Cardiac fibroblast (primary cell): ENCODE measurements at regions not wholly inside any gene's neighbourhood (a gene's known extent, or its start where the extent isn't known, plus 50 kb on each side); places are given as distances from the start of the nearest gene placed in this dataset.
"Not testable (repeated sequence)": the region's sequence is repeated elsewhere in the genome, so short reads cannot be mapped to it uniquely, and the experiment has no call there.

ENCODE experiments used
- DNase-seq, 2 donors: peaks; one replicate each; pipeline versions ENCODE4 v3.0.0 to v3.0.0-alpha.2; 2010; ENCODE audit warnings: low read depth in 2 of 2
- H3K4me3 ChIP-seq, 2 donors: replicated peaks in 1 of 2; 1 replicate in 1 of 2; 2 replicates in 1 of 2; pipeline ENCODE4 v1.5.1; 2011; ENCODE audit warnings: low read depth in 2 of 2, low read length in 2 of 2, mild to moderate bottlenecking in 2 of 2, moderate library complexity in 1 of 2

DNA sequence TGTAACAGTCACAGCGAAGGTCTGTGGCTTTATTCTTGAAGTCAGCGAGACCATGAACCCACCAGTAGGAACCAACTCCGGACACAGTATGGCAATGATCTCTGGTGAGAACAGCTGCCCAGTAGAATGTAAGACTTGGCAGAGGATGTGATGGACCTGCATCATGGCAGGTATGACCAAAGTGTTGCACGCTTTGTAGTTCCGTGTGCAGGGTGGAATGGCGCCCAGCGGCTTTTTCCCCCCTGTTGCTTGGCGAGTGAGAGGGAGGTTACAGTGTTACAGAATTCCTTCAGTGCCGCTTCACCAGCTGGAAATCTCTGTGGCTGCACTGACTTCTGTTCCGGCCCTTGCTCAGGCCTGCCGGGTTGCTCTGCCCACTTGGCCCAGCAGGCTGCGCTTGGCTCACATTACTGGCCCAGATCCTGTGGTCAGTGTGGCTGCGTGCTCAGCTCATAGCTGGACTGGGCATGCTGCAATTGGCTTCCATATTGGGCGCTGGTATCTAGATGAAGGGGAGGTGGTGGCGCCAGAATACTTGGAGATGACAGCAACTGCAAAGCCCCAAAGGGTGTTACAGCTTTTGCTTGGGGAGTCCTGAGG is 148.1 kb upstream of the ZNF658 start:
- not testable (repeated sequence) for H3K4me3 ChIP-seq, DNase-seq

DNA sequence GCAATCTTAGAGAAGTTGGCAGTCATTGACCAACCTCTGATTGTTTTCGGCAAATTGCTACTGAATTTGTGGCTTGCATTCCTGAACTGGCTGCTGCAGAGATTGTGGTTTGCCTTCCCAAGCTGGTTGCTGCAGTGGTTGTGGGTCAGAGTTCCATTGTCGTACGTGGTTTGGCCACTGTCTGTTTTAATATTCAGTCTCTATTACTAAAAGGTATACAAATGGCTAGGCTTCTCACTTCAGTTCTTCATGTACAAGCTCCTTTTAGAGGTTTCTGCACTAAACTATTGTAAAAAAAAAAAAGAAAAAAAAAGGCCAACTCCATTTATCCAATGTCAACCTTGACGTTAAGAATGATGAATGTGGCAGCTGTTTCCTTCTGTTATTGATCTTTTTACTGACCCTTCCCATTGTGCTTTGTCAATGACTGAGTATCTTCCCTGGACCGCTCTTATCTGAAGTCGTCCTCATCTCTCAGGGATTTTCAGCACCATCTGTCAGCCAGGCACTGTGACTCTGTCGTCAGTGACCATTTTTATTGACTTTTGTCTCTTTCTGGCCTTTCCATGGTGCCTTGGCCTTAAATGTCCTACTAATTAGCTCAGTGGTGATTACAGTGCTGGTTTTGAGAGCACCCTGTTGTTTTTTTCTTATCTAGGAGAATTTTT is 140.6 kb upstream of the ZNF658 start:
- H3K4me3 ChIP-seq, DNase-seq: not testable (repeated sequence)

DNA sequence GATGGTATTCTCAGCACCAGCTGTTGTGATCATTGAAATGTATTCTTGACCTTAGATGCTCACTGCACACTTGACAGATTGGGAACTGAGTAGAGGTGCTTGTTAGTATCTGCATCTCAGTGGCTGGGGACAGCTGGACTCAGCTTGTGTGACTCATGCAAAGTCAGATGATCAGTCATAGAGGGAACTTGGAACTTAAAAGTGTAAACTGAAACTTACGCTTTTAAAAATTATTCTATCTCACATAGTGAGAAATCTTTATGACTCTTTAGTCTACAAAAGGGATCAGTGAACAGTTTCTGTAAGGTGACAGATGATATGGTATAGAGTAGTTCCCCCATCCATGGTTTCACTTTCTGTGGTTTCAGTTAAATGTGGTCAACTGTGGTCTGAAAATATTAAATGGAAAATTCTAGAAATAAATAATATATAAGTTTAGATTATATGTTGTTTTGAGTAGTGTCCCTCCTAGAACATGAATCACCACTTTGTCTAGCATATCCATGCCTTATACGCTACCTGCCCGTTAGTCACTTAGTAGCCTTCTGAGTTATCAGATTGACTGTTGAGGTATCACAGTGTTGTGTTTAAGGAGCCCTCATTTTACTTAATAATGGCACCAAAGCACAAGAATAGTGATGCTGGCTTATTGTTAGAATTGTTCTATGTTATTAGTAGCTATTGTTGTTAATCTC is 135.6 kb upstream of the ZNF658 start:
- not testable (repeated sequence) for H3K4me3 ChIP-seq, DNase-seq

DNA sequence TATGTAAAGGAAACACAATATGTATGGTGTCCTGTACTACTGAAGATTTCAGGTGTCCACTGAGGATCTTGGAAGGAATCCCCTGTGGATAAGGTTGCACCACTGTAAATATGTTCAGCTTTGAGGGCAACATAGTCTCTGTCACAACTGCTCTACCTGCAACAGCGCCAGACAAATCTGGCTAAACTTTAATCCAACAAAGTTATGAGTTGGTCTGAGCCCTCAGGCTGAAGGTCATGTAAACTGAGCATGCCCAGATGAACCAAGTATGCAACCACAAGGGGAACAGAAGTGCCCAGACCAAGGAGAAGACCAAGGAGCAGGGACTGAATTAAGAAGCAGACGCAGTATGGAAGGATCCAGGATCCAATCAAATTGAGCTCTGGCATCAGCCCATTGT is 135.0 kb upstream of the ZNF658 start:
- not testable (repeated sequence) for DNase-seq, H3K4me3 ChIP-seq

DNA sequence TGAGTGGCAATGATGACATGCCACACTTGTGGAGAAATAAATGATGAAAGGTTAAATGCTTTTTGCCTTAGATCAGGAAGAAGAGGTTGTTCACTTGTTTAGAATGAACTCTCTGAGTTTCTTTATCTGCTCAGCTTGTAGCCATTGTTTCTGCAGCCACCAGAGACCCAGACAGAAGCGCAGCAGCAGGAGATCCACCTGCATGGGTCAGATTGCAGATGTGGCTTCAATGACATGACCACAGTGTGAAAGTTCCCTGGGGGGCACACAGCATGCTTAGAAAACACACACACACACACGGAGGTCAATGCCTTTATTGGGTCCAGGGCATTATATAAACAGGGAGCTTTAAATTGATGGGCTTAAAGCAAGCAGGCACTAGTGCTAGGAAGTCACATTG is 129.0 kb upstream of the ZNF658 start:
- not testable (repeated sequence) for H3K4me3 ChIP-seq, DNase-seq

DNA sequence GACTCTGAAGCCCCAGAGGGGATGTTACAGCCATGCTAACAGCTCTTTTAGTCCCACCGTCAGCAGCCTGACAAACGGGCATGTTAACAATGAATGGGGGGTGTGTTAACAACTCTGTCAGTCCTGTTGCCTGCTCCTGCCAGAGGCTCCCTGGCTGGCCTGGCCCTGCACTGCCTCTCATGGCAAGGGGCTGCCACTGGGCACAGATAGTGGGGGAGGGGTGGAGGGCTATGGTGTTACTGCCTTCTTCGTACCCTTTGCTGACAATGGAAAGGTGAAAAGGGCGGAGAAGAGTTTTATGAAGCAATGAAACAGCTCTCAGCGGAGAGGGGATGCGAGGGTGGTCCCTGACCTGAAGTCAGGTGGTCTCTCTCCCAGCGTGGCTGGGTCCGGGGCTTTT is 125.9 kb upstream of the ZNF658 start:
- not testable (repeated sequence) for DNase-seq, H3K4me3 ChIP-seq

DNA sequence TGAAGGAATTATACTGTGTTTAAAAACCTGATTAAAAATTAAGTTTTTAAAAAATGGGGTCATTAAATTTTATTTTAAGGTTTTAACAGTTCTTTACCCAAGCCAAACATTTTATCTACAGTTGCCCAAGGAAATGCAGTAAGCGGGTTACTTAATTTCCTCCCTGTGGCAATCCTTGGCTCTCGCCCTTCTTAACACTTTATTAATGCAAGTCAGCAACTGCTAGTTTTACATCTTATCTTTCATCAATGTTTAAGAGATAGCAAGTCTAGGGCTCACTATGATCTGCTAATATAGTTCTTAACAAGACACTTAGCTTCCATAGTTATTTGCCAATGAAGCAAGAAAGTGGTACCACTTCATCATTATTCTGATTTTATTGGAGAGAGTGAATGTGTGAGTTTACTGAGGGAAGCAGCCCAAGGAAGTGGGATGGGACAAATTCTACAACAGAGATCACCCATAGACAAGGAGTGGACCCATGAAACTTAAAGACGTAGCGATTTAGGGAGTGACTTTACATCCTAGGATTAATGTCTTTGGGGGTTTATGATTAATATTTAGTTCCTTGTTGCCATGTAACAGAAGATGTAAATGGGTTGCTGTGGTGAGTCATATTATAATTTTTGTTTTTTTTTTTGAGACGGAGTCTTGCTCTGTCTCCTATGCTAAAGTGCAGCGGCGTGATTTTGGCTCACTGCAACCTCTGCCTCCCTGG is 120.4 kb upstream of the ZNF658 start:
- not testable (repeated sequence) for DNase-seq, H3K4me3 ChIP-seq

DNA sequence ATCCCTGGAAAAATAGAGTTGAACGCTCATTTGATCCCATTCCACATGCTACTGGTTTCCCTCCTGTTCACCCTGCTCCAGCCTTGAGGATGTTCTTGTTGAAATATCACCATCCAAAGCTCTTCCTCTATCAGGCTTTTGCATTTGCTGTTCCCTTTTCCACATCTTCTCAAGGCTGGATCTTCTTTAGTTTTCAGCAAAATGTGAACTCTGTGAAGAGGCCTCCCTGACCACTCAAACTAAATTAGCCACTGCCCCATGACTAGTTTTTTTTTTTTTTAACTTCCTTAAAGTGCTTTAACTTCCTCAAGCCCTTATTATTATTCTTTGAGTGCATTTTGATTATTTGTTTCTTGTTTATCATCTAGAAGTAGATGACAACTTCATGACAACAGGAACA is 119.3 kb upstream of the ZNF658 start:
- not testable (repeated sequence) for DNase-seq

DNA sequence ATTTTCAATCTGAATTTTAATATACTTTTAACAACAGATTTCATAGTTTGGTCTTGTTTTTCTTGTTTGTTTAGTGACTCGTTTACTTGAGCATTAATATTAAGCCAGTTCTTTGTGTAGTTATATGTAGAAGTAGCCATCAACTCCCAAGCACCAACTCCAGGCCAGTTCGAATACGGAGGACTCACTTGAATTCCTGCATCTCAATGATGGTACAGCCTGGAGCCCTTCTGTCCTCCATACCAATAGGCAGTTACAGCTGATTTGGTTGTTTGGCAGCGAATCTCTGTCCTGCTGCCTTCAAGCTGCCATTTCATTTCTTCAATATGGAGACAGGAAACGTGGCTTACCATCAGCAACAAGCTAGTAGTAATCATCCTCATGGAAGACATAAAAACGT is 118.5 kb upstream of the ZNF658 start:
- DNase-seq, H3K4me3 ChIP-seq: not testable (repeated sequence)

More for the DNA sequence above, 119.3 kb upstream of the ZNF658 start:
- not testable (repeated sequence) for H3K4me3 ChIP-seq

DNA sequence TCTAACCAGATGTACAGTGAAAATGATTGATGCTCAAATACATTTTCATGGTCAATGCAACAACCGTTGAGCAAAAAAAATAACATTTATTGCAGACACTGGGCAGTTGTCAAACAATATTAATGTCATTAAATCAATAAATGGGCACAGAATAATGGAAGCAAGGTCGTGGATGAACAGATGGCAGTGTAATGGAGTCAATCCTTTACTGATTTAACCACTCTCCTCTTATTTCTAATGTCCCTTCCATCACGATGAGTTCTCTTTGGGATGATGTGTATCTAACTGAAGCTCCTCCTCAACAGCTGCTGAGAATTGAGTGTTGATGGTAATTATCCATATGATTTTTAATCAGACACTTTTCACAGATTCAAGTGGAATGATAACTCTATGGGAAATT is 114.9 kb upstream of the ZNF658 start:
- not testable (repeated sequence) for H3K4me3 ChIP-seq, DNase-seq

DNA sequence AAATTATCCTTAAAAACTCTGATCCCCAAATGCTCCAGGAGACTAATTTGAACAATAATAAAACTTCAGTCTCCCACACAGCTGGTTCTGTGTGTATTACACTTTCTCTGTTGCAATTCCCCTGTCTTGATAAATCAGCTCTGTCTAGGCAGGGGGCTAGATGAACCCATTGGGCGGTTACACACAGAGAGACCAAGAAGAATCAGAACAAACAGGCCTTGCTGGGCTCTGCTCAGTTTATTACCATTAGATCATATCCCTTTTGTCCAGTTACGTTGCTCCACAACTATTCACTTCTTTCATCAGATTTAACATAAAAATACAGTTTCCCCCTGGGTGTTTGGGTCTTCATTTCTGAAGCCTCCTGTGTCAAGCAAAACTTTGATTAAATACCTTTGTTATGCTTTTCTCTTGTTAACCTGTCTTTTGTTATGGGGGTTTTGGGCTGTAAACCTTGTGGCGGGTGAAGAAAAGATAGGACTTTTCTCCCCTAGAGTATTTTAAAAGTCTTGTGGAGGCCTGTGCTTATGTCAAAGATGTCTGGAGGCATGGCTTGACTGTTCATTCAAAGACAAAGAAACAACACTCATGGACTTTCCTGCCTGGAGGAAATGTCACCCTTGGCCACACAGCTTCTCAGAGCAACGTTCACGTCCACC is 109.3 kb upstream of the ZNF658 start:
- H3K4me3 ChIP-seq, DNase-seq: not testable (repeated sequence)

DNA sequence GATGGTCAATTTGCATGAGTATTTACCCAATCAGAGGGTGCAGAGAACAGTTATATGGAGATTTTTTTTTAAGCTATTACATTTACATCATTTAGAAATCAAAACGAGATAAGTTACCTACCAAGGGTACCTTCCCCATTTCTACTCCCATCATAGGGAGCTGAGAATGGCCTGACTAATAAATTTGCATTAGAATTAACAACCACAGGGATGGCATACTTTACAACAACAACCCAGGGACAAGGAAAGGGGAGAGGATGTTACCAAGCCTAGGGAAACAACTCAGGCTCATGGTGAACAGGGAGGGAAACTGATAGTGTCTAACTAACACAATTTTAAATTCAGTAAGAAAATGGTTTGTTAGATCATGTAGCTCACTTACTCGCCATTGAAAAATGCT is 105.8 kb upstream of the ZNF658 start:
- not testable (repeated sequence) for DNase-seq, H3K4me3 ChIP-seq

DNA sequence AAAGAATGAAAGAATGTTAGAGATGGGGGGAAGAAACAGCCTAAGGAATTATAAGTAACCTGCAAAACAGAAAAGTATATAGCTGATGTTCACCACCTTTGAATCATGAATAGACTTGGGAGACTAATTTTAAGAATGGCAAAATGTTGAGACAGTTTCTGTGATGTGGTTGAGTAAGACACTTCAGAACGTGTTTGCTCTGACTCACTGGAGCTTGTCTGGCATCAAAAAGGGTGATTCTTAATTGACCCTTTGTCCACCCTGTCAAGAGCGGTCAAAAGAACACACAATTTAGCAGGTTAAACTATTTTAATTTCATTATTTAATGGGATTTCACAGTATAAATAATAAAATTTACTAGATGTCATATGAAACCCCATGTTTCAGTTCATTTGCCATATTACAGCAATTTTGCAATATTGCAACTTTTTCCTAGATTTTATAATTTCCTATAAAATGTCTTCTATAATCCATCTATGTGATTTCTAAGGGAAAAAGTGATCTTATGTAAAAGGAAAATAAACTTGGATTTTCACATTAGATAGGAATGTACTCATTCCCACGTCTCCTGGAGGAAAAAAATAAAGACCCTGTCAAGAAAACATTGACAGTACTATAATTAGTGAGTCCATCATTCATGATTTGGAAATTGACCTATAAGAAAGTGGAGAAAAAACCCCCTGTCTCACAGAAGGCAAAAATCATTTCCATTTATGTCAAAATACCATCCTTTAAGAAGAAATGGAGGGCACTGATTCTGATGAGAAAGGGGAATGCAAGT is 104.6 kb upstream of the ZNF658 start:
- DNase-seq, H3K4me3 ChIP-seq: not testable (repeated sequence)

DNA sequence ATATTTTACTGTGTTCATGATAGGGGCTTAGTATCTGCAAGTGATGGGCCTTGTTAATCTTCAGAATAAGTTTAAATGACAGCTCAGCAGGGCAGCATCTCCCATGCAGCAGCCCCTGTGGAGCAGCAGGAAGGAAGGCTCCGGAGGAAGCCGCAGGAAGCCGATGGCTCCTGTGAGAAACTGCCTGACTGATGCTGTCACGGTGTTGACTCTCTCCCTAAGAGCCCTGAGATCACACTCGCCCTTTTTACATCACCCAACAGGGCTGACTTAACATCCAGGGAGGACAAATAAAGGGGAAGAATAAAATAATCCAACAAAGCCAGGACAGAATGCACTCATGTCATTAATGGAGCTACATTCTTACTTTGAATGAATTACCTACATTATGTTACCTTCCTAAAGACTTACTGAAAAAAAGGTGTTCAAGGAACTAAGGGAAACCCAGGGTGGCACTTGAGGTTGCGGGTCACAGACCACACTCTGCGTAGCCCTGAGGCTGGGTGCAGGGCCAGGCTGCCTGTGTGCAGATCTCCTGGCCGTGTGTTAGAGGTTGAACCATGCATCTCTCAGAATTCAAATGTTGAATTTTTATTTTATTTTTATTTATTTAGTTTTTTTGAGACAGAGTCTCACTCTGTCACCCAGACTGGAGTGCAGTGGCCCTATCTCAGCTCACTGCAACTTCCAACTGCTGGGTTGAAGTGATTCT is 102.5 kb upstream of the ZNF658 start:
- not testable (repeated sequence) for H3K4me3 ChIP-seq
- peak; percentile 4 to 21 for DNase-seq

DNA sequence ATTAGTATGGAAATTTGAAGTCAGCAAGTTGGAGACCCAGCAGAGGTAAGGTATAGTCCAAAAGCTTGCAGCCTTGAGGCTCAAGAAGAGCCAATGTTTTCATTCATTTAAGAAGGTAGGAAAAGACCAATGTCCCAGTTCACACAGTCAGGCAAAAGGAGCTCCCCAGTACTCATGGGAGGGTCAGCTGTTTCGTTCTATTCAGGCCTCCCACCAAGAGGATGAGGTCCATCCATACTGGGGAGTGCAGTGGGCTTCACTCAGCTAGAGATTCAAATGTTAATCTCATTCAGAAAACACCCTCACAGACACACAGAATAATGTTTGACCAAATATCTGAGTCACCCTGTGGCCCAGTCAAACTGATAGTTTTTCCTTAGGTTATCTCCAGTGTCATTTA is 96.9 kb upstream of the ZNF658 start:
- not testable (repeated sequence) for DNase-seq, H3K4me3 ChIP-seq

DNA sequence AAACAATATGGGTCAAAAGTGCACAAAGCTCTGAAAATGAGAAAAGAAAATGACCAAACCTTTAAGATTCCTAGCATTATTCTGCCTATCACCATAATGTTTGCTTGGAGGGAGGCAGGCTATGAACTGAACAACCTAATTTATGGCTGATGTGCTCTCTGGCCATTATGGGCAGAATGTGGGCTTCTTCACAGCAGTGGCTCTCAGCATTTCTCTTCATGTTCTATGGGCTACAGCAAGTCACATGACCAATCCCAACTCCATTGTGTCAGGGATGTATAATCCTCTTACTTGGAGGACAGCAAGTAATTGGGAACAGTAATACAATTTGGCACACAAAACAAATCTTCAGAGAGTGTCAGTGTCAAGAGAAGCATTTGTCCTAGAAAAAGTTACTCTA is 90.3 kb upstream of the ZNF658 start:
- DNase-seq, H3K4me3 ChIP-seq: not testable (repeated sequence)

DNA sequence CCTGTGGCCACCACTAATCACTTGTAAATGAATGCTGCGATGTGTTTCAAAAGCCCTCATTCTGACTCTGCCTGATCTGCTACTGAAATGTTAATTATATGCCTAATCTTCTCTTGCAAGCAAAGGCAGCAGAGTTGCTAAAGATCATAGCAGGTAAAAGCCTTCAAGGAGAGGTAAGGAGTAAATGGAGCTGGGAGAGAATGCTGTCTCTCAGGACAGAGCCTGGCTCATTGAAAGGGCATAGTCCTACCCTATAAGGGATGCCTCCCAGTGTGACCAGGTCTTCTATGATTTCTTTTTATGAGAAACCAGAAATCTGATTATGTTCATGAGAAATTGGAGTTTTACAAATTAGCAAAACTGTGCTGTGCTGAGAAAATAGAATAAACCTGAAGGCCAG is 88.2 kb upstream of the ZNF658 start:
- H3K4me3 ChIP-seq, DNase-seq: not testable (repeated sequence)
